ENCODE measurements at regions not wholly inside any gene's neighbourhood (a gene's known extent, or its start where the extent isn't known, plus 50 kb on each side); places are given as distances from the start of the nearest gene placed in this dataset.

- TF ChIP-seq EZH2 (IDR thresholded peaks at IDR 0.05; ENCODE audit: low read depth) (no peak), CTCF (conservative IDR thresholded peaks at IDR 0.05) (no peak)
Measured at GRCh38 chr13:109576331-109576813, 210.0 kb downstream of the IRS2 start.
